NCI-H2227 (cell line): ENCODE measurements at regions not wholly inside any gene's neighbourhood (a gene's known extent, or its start where the extent isn't known, plus 50 kb on each side); places are given as distances from the start of the nearest gene placed in this dataset.

Experiments used
- DNase-seq: peaks from one replicate; lab custom pipeline; 2025; ENCODE audit not compliant: unreplicated experiment; lab: John Stamatoyannopoulos, UW

DNA sequence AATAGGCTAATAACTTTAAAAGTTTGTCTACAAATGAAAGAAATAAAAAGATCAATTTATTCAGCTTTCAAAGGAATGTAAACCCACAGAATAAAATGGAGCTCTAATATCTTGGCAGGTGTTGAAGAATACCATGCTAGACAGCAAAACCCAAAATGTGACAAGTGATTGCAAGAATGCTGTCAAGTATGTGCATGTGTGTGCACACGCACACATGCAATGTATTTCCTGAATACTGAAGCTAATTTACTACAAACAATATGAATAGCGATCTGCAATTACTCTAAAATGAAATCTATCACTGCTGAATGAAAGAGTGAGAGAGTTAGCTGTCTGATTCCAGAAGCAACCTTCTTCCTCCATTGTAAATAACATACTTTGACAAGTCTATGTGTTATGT is 179.2 kb upstream of the HSF2 start:
- no peak for DNase-seq

- no peak for DNase-seq
Observed at GRCh38 chr6:122222761-122223160, 176.7 kb upstream of the HSF2 start.

DNA sequence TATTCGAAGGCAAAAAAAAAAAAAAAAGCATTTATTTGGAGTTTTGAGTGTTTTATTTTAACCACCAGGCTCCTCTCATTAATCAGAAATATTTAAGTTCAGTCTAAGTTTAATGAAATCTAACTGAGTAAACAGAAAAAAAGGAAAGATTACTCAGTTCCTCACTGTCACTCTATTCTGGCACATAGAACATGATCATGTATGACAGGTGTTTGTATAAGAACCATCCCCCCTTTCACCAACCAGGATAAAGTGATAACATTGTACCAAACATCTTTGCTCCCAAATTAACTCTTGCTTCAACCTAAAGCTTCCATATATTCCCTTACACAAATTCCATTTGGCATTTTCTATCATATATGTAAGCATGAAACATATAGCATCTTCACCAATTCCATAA is 176.2 kb upstream of the HSF2 start:
- DNase-seq = no peak

DNA sequence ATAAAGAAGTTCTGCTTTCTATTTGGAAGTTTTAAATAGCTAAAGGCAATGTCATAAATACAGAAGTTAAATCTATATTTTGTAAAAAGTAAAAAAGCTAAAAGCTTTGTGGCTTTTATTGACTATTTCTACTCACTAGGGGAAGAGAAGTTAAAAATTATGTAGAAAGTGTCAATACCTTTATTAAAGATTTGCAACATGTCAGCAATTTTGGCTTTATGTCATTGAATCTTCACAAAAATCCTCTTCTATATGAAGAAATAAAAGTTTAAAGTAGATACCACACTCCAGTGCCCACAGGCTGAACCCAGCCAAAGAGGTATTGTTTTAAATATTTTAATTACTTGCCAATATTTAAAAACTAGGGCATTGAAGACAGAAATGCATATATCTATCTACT is 160.6 kb upstream of the HSF2 start:
- DNase-seq = no peak

DNA sequence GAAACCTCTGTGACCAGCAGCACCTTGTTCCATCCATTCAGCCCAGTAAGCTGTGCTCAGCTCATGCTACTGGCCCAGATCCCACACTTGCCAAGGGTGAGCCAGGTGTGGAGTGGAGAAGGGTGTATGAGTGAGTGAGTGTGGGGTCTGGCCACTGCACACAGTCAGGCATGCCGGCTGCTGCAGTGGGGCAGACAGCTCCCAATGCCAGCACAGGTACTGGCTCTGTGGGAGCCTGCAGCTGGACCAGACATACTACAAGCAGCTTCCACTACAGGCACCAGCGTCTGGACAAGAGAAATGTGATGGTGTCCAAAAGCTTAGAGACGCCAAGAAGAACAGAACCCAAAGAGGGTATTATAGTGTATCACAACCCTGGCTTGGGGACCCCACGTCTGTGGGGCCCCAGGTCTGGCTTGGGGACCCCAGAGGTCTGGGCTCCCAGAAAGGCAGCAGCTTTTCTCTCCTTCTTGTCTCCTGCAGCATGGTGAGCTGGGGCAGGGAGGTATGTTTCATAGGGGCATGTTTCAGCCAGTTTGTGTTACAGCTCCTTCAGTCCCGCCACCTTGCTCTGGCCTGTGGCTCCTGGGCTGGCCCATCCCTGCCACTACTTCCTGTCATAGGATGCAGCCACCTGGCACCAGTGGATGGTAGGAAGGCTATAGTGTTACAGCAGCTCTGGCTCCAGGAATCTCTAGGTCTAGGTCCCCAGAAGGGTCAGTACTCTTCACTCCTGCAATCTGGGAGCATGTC is 152.4 kb upstream of the HSF2 start:
- no peak for DNase-seq

DNA sequence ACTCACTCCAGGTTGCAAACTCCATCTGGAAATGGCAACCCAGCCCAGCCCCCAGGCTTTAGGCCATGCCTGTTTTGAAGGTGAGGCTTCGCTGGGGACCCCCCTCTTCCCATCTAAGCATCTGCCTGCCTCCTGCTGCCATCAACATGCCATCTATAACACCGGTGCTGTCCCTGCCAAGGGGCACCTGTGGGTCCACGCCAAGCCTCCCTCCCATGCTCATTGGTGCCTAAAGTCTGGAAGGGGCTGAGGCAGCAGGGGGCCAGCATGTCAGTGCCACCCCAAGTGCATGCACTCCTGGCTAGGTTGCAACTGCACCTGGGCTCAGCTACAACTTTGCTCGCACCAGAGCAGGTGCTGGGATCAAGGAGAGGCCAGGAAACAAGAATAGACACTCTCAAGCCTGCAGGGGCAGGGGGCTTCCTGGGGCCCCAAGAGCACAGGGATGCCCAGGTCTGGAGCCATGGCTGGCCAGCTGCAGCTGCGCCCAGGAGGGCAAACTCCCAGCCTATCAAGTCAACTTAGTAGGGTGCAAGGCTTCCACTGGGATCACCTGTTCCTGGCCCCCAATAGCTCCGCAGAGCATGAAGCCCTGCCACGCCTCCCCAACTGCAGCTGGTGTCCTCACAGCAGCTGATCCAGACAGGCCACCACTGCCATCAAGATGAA is 151.3 kb upstream of the HSF2 start:
- no peak for DNase-seq

- no peak for DNase-seq
Observed at GRCh38 chr6:122248844-122249243, 150.6 kb upstream of the HSF2 start.

- no peak for DNase-seq
Observed at GRCh38 chr6:122258839-122259238, 140.6 kb upstream of the HSF2 start.

DNA sequence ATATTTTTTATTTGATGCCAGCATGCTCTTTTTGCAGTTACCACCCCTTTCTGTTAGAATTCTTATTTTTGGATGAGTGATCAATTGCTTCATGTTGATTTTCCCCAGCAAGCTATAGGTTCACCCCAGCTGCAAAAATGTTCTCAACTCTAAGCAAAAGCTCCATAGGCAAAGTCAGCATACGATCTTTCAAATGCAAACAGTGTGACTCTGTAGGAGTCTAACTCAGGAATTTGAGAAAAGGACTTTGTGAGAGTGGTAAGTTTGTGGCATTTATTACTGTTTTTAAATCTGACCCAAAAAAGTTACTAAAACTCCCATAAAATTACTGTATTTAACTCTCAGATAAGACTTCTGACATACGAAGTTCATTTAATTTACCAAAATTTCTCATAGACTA is 134.9 kb upstream of the HSF2 start:
- no peak for DNase-seq

- no peak for DNase-seq
Observed at GRCh38 chr6:122265755-122266154, 133.7 kb upstream of the HSF2 start.

GRCh38 chr6:122268394-122268793 is 131.1 kb upstream of the HSF2 start:
- no peak for DNase-seq

GRCh38 chr6:122276637-122277036 is 122.8 kb upstream of the HSF2 start:
- DNase-seq = no peak

DNA sequence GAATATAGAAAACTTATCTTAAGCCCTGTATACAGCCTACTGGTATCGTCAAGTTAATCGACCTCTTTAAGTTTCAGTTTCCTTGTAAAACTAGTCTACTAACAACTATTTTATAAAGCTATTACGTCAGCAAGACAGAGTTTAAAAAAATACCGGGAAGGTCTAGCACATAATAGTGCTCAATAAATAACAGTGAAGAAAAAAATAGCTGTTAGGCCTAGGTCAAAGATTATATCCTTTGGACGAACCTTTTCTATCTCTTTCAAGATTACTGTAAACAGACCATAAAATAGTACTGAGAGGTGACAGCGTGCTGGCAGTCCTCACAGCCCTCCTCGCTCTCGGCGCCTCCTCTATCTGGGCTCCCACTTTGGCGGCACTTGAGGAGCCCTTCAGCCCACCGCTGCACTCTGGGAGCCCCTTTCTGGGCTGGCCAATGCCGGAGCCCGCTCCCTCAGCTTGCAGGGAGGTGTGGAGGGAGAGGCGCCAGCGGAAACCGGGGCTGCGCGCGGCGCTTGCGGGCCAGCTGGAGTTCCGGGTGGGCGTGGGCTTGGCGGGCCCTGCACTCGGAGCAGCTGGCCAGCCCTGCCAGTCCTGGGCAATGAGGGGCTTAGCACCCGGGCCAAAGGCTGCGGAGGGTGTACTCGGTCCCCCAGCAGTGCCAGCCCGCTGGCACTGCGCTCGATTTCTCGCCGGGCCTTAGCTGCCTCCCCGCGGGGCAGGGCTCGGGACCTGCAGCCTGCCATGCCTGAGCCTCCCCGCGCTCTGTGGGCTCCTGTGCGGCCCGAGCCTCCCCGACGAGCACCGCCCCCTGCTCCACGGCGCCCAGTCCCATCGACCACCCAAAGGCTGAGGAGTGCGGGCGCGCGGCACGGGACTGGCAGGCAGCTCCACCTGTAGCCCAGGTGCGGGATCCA is 119.1 kb upstream of the HSF2 start:
- DNase-seq = peak; percentile 61

DNA sequence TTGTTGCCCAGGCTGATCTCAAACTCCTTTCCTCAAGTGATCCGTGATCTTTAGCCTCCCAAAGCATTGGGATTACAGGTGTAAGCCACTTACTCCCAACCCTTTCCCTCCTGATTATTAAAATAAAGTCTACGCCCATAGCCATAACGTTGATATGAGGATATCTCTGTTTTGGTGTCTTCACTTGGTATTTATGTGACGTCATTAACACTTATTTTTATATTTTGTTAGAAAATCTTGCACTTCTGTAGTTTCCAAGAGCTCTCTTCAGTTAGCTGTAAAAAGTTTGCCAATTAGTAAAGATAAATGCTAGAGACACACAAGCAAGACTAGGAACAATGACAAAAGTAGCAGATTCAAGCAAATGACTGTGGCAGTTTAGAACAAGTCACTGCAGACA is 115.6 kb upstream of the HSF2 start:
- DNase-seq = no peak

- DNase-seq = peak; percentile 23
Observed at GRCh38 chr6:122284848-122285247, 114.6 kb upstream of the HSF2 start.

GRCh38 chr6:122285292-122285913 is 114.0 kb upstream of the HSF2 start:
- no peak for DNase-seq

DNA sequence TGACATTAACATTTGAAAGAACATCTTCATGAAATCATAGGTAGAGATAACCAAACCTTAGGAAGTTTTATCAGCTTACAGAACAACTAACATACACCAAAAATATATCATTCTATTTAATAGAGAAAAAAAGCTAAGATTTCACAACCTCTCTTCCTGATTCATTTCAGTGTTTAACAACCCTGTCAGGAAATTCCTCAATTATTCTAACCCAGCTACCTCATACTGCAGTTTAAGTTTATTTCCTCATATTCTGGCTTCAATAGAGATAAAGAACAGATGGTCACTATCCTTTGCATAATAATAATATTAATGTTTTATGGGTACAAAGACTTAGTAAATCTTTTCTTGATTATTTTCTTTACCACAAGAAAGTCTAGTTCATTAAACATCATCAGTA is 112.9 kb upstream of the HSF2 start:
- no peak for DNase-seq

DNA sequence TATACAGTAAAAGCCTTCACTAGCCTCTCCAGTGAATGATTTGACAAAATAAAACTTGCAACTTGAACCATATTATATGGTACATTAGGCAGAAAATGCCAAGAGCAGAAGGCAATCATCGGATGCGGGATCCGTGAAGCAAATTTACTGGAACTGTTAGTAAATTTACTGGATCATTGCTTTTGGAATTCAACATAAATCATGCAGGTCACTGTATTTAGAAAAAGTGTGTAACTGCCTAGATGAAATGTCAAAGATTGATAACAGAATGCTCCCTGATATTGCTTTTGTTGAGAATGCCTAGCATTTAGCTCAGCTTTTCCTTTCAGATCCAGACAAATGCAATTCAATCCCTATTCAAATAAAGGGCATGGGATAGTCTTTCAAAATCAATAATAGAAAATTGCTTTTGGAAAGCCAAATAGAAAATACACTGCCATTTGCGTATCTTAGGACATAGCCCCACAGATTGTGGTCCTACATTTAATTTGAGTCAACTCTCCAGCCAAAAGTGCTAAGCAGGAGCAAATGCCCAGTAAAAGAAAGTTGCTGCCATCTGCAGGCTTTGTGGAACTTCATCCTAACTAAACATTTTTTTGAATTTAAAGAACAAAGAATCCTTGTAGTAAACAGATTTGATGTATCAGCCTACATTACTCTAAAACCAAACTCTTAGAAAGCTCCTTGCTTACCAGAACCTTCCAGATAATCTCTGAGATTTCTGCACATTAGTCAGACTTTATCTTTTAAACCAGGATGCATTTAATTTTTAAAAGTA is 109.5 kb upstream of the HSF2 start:
- DNase-seq = peak; percentile 8

DNA sequence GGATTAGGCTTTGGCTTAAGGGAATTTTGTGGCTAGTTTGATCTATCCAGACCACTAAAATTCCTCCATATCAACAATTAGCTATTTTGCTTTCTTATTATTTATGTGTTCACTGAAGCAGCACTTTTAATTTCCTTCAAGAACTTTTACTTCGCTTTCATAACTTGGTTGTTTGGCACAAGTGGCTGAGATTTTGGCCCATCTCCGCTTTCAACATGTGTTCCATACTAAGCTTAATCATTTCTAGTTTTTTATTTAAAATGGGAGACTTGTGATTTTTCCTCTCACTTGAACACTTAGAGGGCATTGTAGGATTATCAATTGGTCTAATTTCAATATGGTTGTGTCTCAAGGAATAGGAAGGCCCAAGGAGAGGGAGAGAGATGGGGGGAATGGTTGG is 102.4 kb upstream of the HSF2 start:
- no peak for DNase-seq

DNA sequence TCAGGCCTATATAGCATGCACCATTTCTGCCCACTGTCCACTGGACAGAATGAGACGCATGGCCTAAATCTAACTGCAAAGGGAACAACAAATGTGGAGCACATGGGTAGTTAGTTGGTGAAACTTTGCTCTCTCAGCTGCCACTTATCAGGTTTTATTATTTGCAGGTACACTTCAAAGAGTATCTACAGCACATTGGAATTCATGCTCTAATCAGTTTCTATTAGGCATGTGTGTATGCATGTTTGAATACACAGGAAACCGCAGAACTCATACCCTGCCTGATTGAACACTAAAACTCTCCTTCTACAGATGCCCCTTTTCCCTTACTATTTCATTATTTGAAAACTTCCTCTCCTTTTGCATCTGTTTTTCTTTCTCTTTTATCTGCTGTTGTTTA is 97.4 kb upstream of the HSF2 start:
- no peak for DNase-seq

GRCh38 chr6:122307577-122307976 is 91.9 kb upstream of the HSF2 start:
- no peak for DNase-seq
